ENCODE measurements at regions not wholly inside any gene's neighbourhood (a gene's known extent, or its start where the extent isn't known, plus 50 kb on each side); places are given as distances from the start of the nearest gene placed in this dataset.

GRCh38 chr9:81522716-81523551 is 166.4 kb downstream of the TLE1 start:
- H3K27ac ChIP-seq (ENCODE audit: control insufficient read depth, insufficient read depth, low read length), result no peak overlapping the region
- H3K79me2 ChIP-seq (ENCODE audit: control insufficient read depth, insufficient read depth, low read length), result no peaks in the 10 kb centered on the region
- no peaks in the 10 kb centered on the region for H4K20me1 ChIP-seq (ENCODE audit: control insufficient read depth, extremely low read depth, insufficient read depth, low read length)
- H3K9ac ChIP-seq (ENCODE audit: control insufficient read depth, extremely low read depth, insufficient read depth, low read length), result no peak overlapping the region
- peak; percentile 30 for DNase-seq (ENCODE audit: low read depth, low spot score)
- H2AFZ ChIP-seq (ENCODE audit: control insufficient read depth, low read length), result peak overlapping the region; percentile 69
- H3K4me3 ChIP-seq (ENCODE audit: control insufficient read depth in 2 of 3, extremely low read depth in 1 of 3, insufficient read depth in 2 of 3, low read depth in 1 of 3, low read length in 3 of 3), result no peak overlapping the region
- dilution Hi-C loops (cut with MboI; ENCODE audit: extremely low pct_ligation_motif_present, low sequenced_read_pairs), result no loop called here
- H3K4me1 ChIP-seq (ENCODE audit: control insufficient read depth, extremely low read depth, insufficient read depth, low read length), result peaks cover 4% of the 10 kb centered on the region
- no peaks in the 10 kb centered on the region for H3K27me3 ChIP-seq (ENCODE audit: control insufficient read depth, extremely low read depth, insufficient read depth, low read length)
- no peaks in the 10 kb centered on the region for H3K36me3 ChIP-seq (ENCODE audit: control insufficient read depth in 2 of 2, extremely low read depth in 1 of 2, insufficient read depth in 2 of 2, low read length in 2 of 2)
- peak overlapping the region; percentile 71 for H3K4me2 ChIP-seq (ENCODE audit: control insufficient read depth, extremely low read depth, insufficient read depth, low read depth, low read length)
- H3K9me3 ChIP-seq (ENCODE audit: control insufficient read depth, low read depth, low read length), result no peaks in the 10 kb centered on the region
- peak; percentile 48 for FAIRE-seq
- TF ChIP-seq EZH2 (IDR thresholded peaks at IDR 0.05; ENCODE audit: low read length) (no peak), CTCF (optimal IDR thresholded peaks at IDR 0.05 in 1 of 3, IDR thresholded peaks at IDR 0.05 in 1 of 3, conservative IDR thresholded peaks at IDR 0.05 in 1 of 3; ENCODE audit: extremely low read depth in 1 of 3, insufficient read depth in 2 of 3, low read length in 3 of 3) (peak in 2 of 3 experiments; percentile 59 to 71)
- H3K9me1 ChIP-seq (ENCODE audit: control insufficient read depth, extremely low read depth, insufficient read depth, low read length), result no peaks in the 10 kb centered on the region

- dilution Hi-C loops (cut with MboI; ENCODE audit: extremely low pct_ligation_motif_present, low sequenced_read_pairs), result no loop called here
- H3K9ac ChIP-seq (ENCODE audit: control insufficient read depth, extremely low read depth, insufficient read depth, low read length), result no peak overlapping the region
- no peaks in the 10 kb centered on the region for H3K27me3 ChIP-seq (ENCODE audit: control insufficient read depth, extremely low read depth, insufficient read depth, low read length)
- H3K79me2 ChIP-seq (ENCODE audit: control insufficient read depth, insufficient read depth, low read length), result no peaks in the 10 kb centered on the region
- no peak overlapping the region for H3K4me3 ChIP-seq (ENCODE audit: control insufficient read depth in 2 of 3, extremely low read depth in 1 of 3, insufficient read depth in 2 of 3, low read depth in 1 of 3, low read length in 3 of 3)
- no peak overlapping the region for H2AFZ ChIP-seq (ENCODE audit: control insufficient read depth, low read length)
- no peak for TF ChIP-seq EZH2 (IDR thresholded peaks at IDR 0.05; ENCODE audit: low read length)
- no peak for TF ChIP-seq CTCF (optimal IDR thresholded peaks at IDR 0.05 in 1 of 3, IDR thresholded peaks at IDR 0.05 in 1 of 3, conservative IDR thresholded peaks at IDR 0.05 in 1 of 3; ENCODE audit: extremely low read depth in 1 of 3, insufficient read depth in 2 of 3, low read length in 3 of 3)
- DNase-seq (ENCODE audit: low read depth, low spot score) (no peak), FAIRE-seq (no peak)
- no peaks in the 10 kb centered on the region for H4K20me1 ChIP-seq (ENCODE audit: control insufficient read depth, extremely low read depth, insufficient read depth, low read length)
- H3K9me3 ChIP-seq (ENCODE audit: control insufficient read depth, low read depth, low read length), result no peaks in the 10 kb centered on the region
- H3K36me3 ChIP-seq (ENCODE audit: control insufficient read depth in 2 of 2, extremely low read depth in 1 of 2, insufficient read depth in 2 of 2, low read length in 2 of 2), result no peaks in the 10 kb centered on the region
- H3K4me2 ChIP-seq (ENCODE audit: control insufficient read depth, extremely low read depth, insufficient read depth, low read depth, low read length), result no peak overlapping the region
- peaks cover 4% of the 10 kb centered on the region for H3K4me1 ChIP-seq (ENCODE audit: control insufficient read depth, extremely low read depth, insufficient read depth, low read length)
- no peak overlapping the region for H3K27ac ChIP-seq (ENCODE audit: control insufficient read depth, insufficient read depth, low read length)
- no peaks in the 10 kb centered on the region for H3K9me1 ChIP-seq (ENCODE audit: control insufficient read depth, extremely low read depth, insufficient read depth, low read length)
These were observed 167.5 kb downstream of the TLE1 start for GRCh38 chr9:81521892-81522291.
